Upper lobe of left lung (tissue), 4 donors: ENCODE measurements at regions not wholly inside any gene's neighbourhood (a gene's known extent, or its start where the extent isn't known, plus 50 kb on each side); places are given as distances from the start of the nearest gene placed in this dataset.
"Not testable (repeated sequence)": the region's sequence is repeated elsewhere in the genome, so short reads cannot be mapped to it uniquely, and the experiment has no call there.

Experiments
- EP300 ChIP-seq, 4 donors: sonication (generic); formaldehyde crosslinking; IDR thresholded peaks; one replicate each; pipeline ENCODE4 v1.5.1; 2017; ENCODE audit warnings: antibody characterized with exemption in 4 of 4, control low read depth in 2 of 4
- POLR2A ChIP-seq, 4 donors: fragments of 450-650 bp; IDR thresholded peaks; one replicate each; pipeline ENCODE4 v1.5.1; 2016 to 2017; ENCODE audit warnings: antibody characterized with exemption in 4 of 4, mild to moderate bottlenecking in 2 of 4
- TF ChIP-seq, protein P1 (sequence below), 6 experiments: fragments of 450-650 bp in 4 of 6; fragments of 200-600 bp in 2 of 6; sonication (generic) in 2 of 6; IDR thresholded peaks; one replicate each; pipeline ENCODE4 v1.5.1; 2016 to 2019; ENCODE audit warnings: antibody characterized with exemption in 6 of 6

DNA sequence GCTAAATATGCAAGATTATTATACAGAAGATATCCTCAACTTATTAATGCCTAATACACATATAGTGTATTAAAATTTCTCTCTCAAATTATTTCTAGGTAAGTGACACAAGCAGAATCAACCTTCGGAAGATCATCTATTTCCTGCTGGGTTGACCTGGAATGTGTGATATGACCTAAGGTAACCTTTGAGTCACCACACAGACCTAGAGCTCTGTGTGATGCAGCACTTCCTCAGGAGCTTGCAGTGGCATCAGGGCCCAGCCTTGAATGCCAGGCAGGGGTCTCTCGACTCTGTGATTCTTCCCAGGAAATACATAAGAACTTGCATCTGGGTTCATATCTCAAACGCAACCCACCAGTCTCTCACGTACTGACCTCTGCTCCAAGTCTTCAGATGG is 385.3 kb downstream of the RPIA start:
- not testable (repeated sequence) for TF ChIP-seq POLR2A, EP300 (IDR thresholded peaks at IDR 0.05)
- TF ChIP-seq, protein P1, sequence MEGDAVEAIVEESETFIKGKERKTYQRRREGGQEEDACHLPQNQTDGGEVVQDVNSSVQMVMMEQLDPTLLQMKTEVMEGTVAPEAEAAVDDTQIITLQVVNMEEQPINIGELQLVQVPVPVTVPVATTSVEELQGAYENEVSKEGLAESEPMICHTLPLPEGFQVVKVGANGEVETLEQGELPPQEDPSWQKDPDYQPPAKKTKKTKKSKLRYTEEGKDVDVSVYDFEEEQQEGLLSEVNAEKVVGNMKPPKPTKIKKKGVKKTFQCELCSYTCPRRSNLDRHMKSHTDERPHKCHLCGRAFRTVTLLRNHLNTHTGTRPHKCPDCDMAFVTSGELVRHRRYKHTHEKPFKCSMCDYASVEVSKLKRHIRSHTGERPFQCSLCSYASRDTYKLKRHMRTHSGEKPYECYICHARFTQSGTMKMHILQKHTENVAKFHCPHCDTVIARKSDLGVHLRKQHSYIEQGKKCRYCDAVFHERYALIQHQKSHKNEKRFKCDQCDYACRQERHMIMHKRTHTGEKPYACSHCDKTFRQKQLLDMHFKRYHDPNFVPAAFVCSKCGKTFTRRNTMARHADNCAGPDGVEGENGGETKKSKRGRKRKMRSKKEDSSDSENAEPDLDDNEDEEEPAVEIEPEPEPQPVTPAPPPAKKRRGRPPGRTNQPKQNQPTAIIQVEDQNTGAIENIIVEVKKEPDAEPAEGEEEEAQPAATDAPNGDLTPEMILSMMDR (IDR thresholded peaks at IDR 0.05) = not testable (repeated sequence)
